Cortex of kidney (tissue), 1 donor: ENCODE measurements at regions not wholly inside any gene's neighbourhood (a gene's known extent, or its start where the extent isn't known, plus 50 kb on each side); places are given as distances from the start of the nearest gene placed in this dataset.

Experiments used
- DNase-seq: peaks from one replicate; lab custom pipeline; 2025; lab: John Stamatoyannopoulos, UW

- no peak for DNase-seq
Measured at GRCh38 chr1:234936612-234937389, 191.8 kb downstream of the TOMM20 start.

DNA sequence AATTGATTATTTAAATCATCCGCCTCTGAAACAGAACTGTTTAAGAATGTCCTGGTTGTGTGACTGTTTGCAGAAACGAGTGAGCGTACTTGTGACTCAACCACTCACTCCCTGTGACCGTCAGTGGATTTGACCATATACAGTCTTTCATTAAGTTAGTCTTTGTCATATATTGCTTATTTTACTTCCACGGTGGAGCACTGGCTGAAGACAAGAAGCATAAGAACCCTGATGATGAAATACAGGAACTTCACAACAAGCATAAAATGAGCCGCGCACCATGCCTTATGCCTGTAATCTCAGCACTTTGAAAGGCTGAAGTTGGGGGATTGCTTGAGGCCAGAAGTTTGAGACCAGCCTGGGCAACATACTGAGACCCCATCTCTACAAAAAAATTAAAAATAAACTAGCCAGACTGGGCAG is 194.0 kb downstream of the TOMM20 start:
- DNase-seq = no peak

DNA sequence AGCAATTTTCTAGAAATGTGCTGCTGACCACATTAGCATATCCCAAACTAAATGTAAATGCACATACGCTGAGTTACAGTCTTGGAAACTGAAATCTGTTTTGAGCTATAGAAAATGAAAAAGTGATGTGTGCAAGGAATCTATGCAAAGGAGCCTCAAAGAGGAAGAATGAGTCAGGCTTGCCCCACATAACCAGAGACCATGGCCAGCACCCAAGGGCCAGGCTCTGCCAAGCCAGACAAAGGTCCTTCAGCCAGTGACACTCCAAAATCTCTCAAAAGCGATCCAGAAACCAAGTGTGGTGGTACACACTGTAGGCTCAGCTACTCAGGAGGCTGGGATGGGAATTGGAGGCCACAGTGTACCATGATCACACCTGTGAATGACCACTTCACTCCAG is 195.2 kb downstream of the TOMM20 start:
- no peak for DNase-seq

GRCh38 chr1:234932511-234933430 is 195.9 kb downstream of the TOMM20 start:
- no peak for DNase-seq

DNA sequence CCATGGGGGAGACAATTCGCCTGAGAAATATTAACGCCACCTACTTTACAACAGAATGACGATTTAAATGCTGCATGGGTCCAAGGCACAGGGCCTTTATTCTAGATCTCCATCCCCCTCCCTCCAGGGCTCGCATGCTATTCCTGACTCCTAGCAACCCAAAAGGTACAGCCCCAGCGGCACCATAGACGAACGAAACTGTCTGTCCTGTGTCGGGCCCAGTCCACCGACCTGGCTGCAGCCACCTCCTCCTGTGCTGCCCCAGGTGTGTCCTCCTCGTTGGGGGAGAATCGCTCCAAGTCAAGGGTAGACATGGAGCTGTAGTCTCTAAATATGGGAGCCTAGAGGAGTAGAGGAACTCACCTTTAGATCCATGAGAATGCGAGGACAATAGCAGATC is 196.5 kb downstream of the TOMM20 start:
- no peak for DNase-seq

- DNase-seq = no peak
Measured at GRCh38 chr1:234931404-234931973, 197.1 kb downstream of the TOMM20 start.

DNA sequence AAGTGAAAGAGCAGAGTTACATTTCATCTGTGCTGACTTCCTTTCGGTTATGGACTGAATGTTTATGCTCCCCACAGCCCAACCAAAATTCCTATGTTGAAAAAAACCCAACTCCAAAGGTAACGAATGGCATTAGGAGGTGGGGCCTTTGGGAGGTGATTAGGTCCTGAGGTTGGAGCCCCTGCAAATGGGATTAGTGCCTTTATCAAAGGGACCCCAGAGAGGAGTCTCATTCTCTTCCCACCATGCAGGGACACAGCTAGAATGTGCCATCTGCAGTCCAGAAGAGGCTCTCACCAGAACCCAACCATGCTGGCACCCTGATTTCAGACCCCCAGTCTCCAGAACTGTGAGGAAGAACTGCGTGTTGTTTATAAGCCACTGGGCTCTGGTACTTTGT is 199.3 kb downstream of the TOMM20 start:
- DNase-seq = no peak

- DNase-seq = no peak
Measured at GRCh38 chr1:234928642-234929041, 200.0 kb downstream of the TOMM20 start.

GRCh38 chr1:234927971-234928640 is 200.5 kb downstream of the TOMM20 start:
- no peak for DNase-seq

DNA sequence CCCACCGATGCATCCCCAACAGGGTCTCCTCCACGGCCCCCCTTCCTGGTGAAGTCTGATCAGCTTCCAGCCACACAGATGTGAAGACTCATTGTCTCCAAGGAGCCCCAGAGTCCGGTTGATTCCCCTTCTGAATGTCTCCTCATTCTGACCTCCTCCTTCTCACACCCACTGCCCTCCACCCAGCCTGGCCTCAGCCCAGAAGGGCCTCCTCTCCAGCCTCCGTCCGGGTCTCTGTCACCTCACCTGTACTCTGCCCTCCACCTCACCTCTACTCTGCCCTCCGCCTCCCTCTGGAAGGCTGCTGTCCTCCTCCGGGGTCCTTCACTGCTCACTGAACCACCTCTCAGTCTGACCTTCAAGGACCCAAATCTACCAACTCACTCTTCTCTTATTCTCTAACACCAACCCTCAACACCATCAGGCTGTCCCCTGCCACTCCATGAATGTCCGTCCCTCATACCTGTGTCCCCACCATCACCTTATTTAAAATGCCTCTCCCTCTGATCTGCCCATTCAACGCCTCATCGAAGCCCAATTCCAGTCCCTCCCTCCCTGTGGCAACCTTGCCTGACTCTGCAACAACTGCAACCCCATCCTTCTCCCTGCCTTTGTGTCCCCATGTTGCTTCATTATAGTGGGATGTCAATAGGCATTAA is 201.2 kb downstream of the TOMM20 start:
- no peak for DNase-seq

DNA sequence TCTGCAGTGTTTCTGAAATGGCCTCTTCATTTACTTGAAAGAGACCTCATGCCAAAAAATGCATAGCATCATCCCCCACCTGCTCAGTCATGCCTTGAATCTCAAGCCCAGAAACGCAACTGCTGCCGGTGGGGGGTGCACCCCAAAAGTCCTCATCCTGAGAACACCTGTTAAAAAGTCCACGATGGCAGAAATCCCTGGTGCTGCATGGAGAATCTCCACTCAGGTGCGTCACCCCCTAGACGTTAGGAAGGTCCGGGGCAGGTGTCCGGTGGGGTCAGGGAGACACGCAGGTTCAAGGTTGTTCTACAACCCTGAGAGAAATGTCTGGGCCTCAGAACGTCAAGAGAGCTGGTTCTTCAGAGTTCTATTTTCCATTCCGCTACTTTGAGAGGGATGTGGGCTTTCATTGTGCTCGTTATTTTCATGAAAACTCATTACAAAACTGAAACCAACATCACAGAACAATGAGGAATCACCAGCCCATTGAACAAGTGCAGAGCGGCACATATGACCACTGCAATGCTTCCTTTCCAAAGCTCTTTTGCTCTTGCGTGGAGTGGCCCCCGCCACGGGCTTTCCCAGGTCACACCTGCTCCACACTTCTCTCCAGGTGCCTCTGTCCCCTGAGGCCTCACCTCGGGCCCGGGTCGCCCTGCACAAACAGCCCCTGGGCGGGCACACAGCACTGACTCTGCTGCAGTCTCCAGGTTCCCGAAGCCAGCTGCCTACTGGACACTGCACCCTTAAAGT is 201.9 kb downstream of the TOMM20 start:
- no peak for DNase-seq

- no peak for DNase-seq
Measured at GRCh38 chr1:234926264-234926558, 202.4 kb downstream of the TOMM20 start.

GRCh38 chr1:234925440-234926263 is 203.0 kb downstream of the TOMM20 start:
- no peak for DNase-seq

DNA sequence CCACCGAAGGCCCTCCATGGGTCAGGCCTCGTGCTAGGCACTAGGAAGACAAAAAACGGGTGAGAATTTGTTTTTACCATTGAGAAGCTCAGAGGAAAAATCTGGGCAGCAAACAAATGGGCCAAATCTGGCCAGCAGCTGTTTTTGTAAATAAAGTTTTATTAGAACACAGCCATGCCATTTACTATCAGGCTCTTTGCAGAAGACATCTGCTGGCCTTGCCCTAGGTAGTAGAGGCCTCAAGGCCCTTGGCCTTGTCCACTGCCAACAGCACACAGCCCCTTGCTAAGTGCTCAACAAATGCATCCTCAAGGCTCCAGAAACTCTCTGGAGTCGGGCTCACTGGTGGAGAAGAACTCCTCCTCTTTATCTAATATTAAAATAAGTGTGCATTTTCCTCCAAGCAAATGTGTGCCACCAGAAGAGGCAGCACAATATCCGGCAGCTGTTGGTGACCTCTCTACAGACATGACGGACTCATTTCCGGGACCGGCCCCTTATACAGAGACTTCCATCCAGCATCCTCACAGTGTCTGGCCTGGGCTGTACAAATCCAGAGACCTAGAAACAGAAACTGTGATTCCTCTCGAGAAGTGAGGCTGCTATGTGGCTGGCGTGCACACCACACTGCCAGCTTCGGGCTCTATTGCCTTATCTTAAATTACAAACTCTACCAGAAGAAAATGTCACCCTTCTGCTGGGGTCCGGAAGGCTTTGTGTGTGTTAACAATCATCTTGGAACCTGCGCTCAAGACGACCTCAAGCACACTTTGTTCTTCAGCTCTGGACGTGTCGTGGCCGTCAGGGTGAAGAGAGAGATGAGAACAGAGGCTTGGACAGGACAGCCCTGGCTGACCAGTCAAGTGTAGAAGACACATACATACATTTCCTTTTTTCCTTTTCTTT is 203.9 kb downstream of the TOMM20 start:
- DNase-seq = no peak

GRCh38 chr1:234923626-234924025 is 205.0 kb downstream of the TOMM20 start:
- DNase-seq = no peak

GRCh38 chr1:234922987-234923386 is 205.7 kb downstream of the TOMM20 start:
- DNase-seq = no peak

DNA sequence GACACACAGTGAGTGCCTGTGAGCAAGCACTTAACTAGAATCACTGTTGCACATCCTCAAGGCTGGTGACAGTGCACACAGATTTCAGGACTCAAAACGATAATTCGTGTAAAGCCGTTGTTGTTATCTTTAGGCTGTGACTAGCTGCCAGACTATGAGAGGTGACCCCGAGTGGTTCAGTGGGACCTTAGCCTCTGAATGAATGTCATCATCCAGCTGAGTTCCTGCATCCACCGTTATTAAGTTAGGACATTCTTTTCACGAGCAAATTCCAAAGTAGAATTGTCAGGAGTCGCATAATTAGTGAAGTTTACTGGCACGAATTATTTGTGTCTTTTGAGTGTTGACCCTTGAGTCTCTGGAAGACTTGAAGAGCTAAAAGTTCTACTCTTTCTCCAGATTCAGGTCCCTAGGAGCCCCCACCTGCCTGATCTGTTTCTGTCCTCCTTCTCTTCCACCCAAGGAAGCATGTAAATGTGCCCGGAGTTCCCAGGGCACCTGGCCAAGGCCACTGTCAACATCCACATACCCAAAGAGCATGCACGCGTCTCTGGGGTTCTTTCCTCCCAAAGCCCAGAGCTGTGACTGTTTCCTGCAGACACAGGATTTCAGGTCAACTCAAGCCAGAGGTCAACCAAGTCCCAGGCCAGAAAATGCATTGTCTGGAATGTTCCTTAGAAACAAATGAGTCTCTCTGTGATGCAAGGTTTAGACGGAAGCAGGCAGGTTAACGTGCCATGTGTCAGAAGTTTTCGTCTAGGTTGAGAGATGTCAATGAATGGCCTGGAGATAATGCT is 207.2 kb downstream of the TOMM20 start:
- no peak for DNase-seq

DNA sequence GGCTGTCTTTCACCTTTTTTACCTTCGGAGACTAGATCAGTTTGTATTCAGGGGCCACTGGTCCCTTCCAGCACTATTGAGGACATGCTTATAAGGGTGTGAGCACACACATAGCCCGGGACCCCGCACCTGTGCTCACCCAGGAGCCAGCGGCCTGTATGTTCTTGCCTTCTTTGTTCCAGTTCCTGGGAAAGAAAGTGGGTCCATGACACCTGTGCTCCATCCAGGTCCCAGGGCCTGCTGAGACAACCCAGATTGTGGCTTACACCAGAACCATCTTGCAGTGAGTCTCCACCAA is 207.8 kb downstream of the TOMM20 start:
- no peak for DNase-seq
